ENCODE measurements at regions not wholly inside any gene's neighbourhood (a gene's known extent, or its start where the extent isn't known, plus 50 kb on each side); places are given as distances from the start of the nearest gene placed in this dataset.
"Not testable (repeated sequence)": the region's sequence is repeated elsewhere in the genome, so short reads cannot be mapped to it uniquely, and the experiment has no call there.

DNA sequence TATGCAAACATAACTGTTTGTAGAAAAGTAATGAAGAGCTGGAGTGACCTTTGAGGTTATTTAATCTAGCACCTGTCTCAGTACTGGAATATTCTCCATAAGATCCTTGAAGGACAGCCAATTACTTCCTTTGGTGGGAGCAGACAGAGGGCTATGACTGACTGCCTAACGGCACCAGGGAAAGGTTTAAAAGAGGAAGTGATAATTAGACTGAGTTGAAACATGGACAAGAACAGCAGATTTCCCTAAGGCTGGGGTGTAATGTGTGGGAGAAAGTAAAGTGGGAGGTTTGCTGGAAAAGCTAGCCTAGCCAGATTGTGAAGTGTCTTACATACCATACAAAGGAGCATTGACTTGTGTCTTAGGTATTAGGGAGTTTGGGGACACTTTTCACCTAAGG is 191.3 kb upstream of the PCDH9 start:
- no peaks in the 10 kb centered on the region for H3K9me3 ChIP-seq (ENCODE audit: control insufficient read depth, insufficient read depth, low read length)
- H3K4me3 ChIP-seq (ENCODE audit: low read depth, low read length), result no peak overlapping the region
- no peaks in the 10 kb centered on the region for H3K36me3 ChIP-seq (ENCODE audit: control insufficient read depth, insufficient read depth, low read length)
- H3K4me1 ChIP-seq (ENCODE audit: control insufficient read depth, insufficient read depth, low read length), result no peaks in the 10 kb centered on the region
- no peak overlapping the region for H3K27ac ChIP-seq (ENCODE audit: low read depth, low read length)
- H3K27me3 ChIP-seq (ENCODE audit: control insufficient read depth, insufficient read depth, low read length), result no peaks in the 10 kb centered on the region
- H3K9ac ChIP-seq (ENCODE audit: low read depth, low read length), result no peak overlapping the region

GRCh38 chr13:67416047-67416925 is 186.2 kb upstream of the PCDH9 start:
- no peaks in the 10 kb centered on the region for H3K4me1 ChIP-seq (ENCODE audit: control insufficient read depth, insufficient read depth, low read length)
- H3K9me3 ChIP-seq (ENCODE audit: control insufficient read depth, insufficient read depth, low read length), result no peaks in the 10 kb centered on the region
- H3K36me3 ChIP-seq (ENCODE audit: control insufficient read depth, insufficient read depth, low read length), result no peaks in the 10 kb centered on the region
- no peak overlapping the region for H3K4me3 ChIP-seq (ENCODE audit: low read depth, low read length)
- H3K27ac ChIP-seq (ENCODE audit: low read depth, low read length), result no peak overlapping the region
- no peaks in the 10 kb centered on the region; the same call in 1 of the 2 replicates for H3K27me3 ChIP-seq (ENCODE audit: control insufficient read depth, insufficient read depth, low read length)
- H3K9ac ChIP-seq (ENCODE audit: low read depth, low read length), result no peak overlapping the region

DNA sequence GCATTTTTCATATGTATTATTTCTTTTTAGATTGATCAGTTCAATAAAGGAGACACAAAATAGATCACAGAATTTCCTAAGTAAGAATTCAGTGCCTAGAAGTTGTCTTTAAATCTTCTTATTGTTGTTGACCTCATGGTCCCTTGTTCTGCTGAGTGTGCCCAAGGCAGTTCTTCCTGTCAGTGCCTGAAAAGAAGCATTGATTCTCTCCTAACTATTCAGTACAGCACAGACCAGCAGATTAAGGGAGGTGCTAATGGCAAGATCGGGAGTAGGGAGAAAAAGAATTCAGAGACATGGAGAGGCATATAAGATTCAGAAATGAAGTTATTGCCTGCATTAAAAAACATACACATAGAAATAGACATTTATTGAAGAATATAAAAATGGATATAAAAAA is 180.5 kb upstream of the PCDH9 start:
- Histone ChIP-seq H3K9ac (ENCODE audit: low read depth, low read length) (no peak overlapping the region), H3K9me3 (ENCODE audit: control insufficient read depth, insufficient read depth, low read length) (no peaks in the 10 kb centered on the region), H3K27ac (ENCODE audit: low read depth, low read length) (no peak overlapping the region), H3K36me3 (ENCODE audit: control insufficient read depth, insufficient read depth, low read length) (no peaks in the 10 kb centered on the region), H3K4me1 (ENCODE audit: control insufficient read depth, insufficient read depth, low read length) (peaks cover 5% of the 10 kb centered on the region), H3K4me3 (ENCODE audit: low read depth, low read length) (no peak overlapping the region), H3K27me3 (ENCODE audit: control insufficient read depth, insufficient read depth, low read length) (no peaks in the 10 kb centered on the region; the same call in 1 of the 2 replicates)

DNA sequence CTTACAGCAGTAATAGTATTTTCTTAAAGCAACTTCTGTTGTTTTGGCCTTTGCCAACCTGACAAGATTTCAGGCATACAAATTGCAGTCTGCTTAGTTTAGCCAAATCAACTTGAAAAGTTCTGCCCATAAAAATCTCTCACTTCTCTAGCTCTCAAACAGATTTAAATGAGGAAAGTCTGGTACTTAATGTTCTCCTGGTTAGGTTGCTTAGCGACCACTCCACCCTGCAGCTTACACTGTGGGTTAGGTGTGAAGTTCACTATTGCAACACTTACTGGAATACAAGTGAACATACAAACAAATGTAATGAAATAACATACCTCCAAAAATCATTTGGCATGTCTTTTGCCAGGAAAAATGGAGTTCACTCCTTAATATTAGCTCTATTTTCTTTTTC is 178.7 kb upstream of the PCDH9 start:
- H3K27ac ChIP-seq (ENCODE audit: low read depth, low read length), result no peak overlapping the region
- H3K9me3 ChIP-seq (ENCODE audit: control insufficient read depth, insufficient read depth, low read length), result no peaks in the 10 kb centered on the region
- H3K4me1 ChIP-seq (ENCODE audit: control insufficient read depth, insufficient read depth, low read length), result peaks cover 5% of the 10 kb centered on the region
- no peaks in the 10 kb centered on the region for H3K36me3 ChIP-seq (ENCODE audit: control insufficient read depth, insufficient read depth, low read length)
- H3K27me3 ChIP-seq (ENCODE audit: control insufficient read depth, insufficient read depth, low read length), result no peaks in the 10 kb centered on the region
- H3K4me3 ChIP-seq (ENCODE audit: low read depth, low read length), result no peak overlapping the region
- no peak overlapping the region for H3K9ac ChIP-seq (ENCODE audit: low read depth, low read length)

- Histone ChIP-seq H3K4me3 (ENCODE audit: low read depth, low read length) (no peak overlapping the region), H3K4me1 (ENCODE audit: control insufficient read depth, insufficient read depth, low read length) (no peaks in the 10 kb centered on the region), H3K9ac (ENCODE audit: low read depth, low read length) (no peak overlapping the region), H3K27me3 (ENCODE audit: control insufficient read depth, insufficient read depth, low read length) (no peaks in the 10 kb centered on the region), H3K27ac (ENCODE audit: low read depth, low read length) (no peak overlapping the region), H3K36me3 (ENCODE audit: control insufficient read depth, insufficient read depth, low read length) (no peaks in the 10 kb centered on the region), H3K9me3 (ENCODE audit: control insufficient read depth, insufficient read depth, low read length) (no peaks in the 10 kb centered on the region)
Observed at GRCh38 chr13:67402546-67402945, 172.4 kb upstream of the PCDH9 start.

DNA sequence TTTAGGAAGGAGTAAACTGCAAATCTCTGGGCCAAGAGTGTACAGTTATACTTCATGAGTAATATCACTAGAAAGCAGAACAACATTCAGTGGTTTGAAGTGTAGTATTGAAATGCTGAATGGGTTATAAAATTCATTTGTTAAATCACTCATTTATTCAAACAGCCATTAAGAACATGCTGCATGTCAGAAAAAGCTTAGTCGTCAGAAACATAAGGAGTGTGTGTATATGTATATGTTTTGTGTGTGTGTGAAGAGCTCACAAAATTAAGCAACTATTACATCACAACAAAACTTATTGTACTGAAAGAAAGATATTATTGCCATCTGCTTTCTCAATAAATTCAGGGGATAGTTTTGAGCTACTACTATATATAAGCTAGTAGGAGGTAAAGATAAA is 165.4 kb upstream of the PCDH9 start:
- Histone ChIP-seq H3K4me1 (ENCODE audit: control insufficient read depth, insufficient read depth, low read length) (no peaks in the 10 kb centered on the region), H3K4me3 (ENCODE audit: low read depth, low read length) (no peak overlapping the region), H3K27ac (ENCODE audit: low read depth, low read length) (no peak overlapping the region), H3K9me3 (ENCODE audit: control insufficient read depth, insufficient read depth, low read length) (no peaks in the 10 kb centered on the region), H3K27me3 (ENCODE audit: control insufficient read depth, insufficient read depth, low read length) (no peaks in the 10 kb centered on the region), H3K36me3 (ENCODE audit: control insufficient read depth, insufficient read depth, low read length) (no peaks in the 10 kb centered on the region), H3K9ac (ENCODE audit: low read depth, low read length) (no peak overlapping the region)

DNA sequence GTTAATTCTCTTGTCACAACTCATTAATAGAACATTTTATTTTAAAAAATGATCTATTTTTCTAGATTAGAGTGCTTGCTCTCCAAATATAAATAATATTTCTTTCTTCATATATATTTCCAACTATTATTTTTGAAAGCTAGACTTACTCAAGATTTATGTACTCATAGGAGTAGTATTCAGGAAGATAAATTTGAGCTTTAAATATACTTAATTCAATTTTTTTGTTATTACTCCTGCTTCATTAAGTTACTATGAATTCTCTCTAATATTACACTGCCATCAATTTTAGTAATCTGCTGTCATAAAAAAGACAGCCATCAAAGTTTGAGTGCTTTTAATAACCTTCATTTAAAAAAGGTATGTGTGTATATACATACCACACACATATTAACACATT is 161.9 kb upstream of the PCDH9 start:
- no peaks in the 10 kb centered on the region for H3K36me3 ChIP-seq (ENCODE audit: control insufficient read depth, insufficient read depth, low read length)
- no peak overlapping the region for H3K27ac ChIP-seq (ENCODE audit: low read depth, low read length)
- H3K4me1 ChIP-seq (ENCODE audit: control insufficient read depth, insufficient read depth, low read length), result no peaks in the 10 kb centered on the region
- no peak overlapping the region for H3K4me3 ChIP-seq (ENCODE audit: low read depth, low read length)
- H3K9me3 ChIP-seq (ENCODE audit: control insufficient read depth, insufficient read depth, low read length), result no peaks in the 10 kb centered on the region
- H3K27me3 ChIP-seq (ENCODE audit: control insufficient read depth, insufficient read depth, low read length), result no peaks in the 10 kb centered on the region
- H3K9ac ChIP-seq (ENCODE audit: low read depth, low read length), result no peak overlapping the region

GRCh38 chr13:67390462-67391086 is 160.4 kb upstream of the PCDH9 start:
- no peaks in the 10 kb centered on the region for H3K36me3 ChIP-seq (ENCODE audit: control insufficient read depth, insufficient read depth, low read length)

GRCh38 chr13:67389171-67389570 is 159.0 kb upstream of the PCDH9 start:
- H3K4me1 ChIP-seq (ENCODE audit: control insufficient read depth, insufficient read depth, low read length), result no peaks in the 10 kb centered on the region
- H3K27me3 ChIP-seq (ENCODE audit: control insufficient read depth, insufficient read depth, low read length), result no peaks in the 10 kb centered on the region
- H3K9ac ChIP-seq (ENCODE audit: low read depth, low read length), result no peak overlapping the region
- no peaks in the 10 kb centered on the region for H3K36me3 ChIP-seq (ENCODE audit: control insufficient read depth, insufficient read depth, low read length)
- no peak overlapping the region for H3K27ac ChIP-seq (ENCODE audit: low read depth, low read length)
- H3K9me3 ChIP-seq (ENCODE audit: control insufficient read depth, insufficient read depth, low read length), result no peaks in the 10 kb centered on the region
- no peak overlapping the region for H3K4me3 ChIP-seq (ENCODE audit: low read depth, low read length)

More at GRCh38 chr13:67390462-67391086, 160.4 kb upstream of the PCDH9 start:
- H3K9me3 ChIP-seq (ENCODE audit: control insufficient read depth, insufficient read depth, low read length), result no peaks in the 10 kb centered on the region
- no peak overlapping the region for H3K9ac ChIP-seq (ENCODE audit: low read depth, low read length)
- H3K4me3 ChIP-seq (ENCODE audit: low read depth, low read length), result no peak overlapping the region
- H3K4me1 ChIP-seq (ENCODE audit: control insufficient read depth, insufficient read depth, low read length), result no peaks in the 10 kb centered on the region
- no peaks in the 10 kb centered on the region for H3K27me3 ChIP-seq (ENCODE audit: control insufficient read depth, insufficient read depth, low read length)
- H3K27ac ChIP-seq (ENCODE audit: low read depth, low read length), result no peak overlapping the region

GRCh38 chr13:67383109-67383757 is 153.1 kb upstream of the PCDH9 start:
- H3K4me1 ChIP-seq (ENCODE audit: control insufficient read depth, insufficient read depth, low read length), result peaks cover 20% of the 10 kb centered on the region
- not testable (repeated sequence) for H3K27me3 ChIP-seq (ENCODE audit: control insufficient read depth, insufficient read depth, low read length); H3K36me3 ChIP-seq (ENCODE audit: control insufficient read depth, insufficient read depth, low read length); H3K9ac ChIP-seq (ENCODE audit: low read depth, low read length); H3K9me3 ChIP-seq (ENCODE audit: control insufficient read depth, insufficient read depth, low read length); H3K27ac ChIP-seq (ENCODE audit: low read depth, low read length); H3K4me3 ChIP-seq (ENCODE audit: low read depth, low read length)

- Histone ChIP-seq H3K4me3 (ENCODE audit: low read depth, low read length) (no peak overlapping the region), H3K27ac (ENCODE audit: low read depth, low read length) (no peak overlapping the region), H3K9me3 (ENCODE audit: control insufficient read depth, insufficient read depth, low read length) (no peaks in the 10 kb centered on the region), H3K27me3 (ENCODE audit: control insufficient read depth, insufficient read depth, low read length) (no peaks in the 10 kb centered on the region), H3K36me3 (ENCODE audit: control insufficient read depth, insufficient read depth, low read length) (no peaks in the 10 kb centered on the region), H3K4me1 (ENCODE audit: control insufficient read depth, insufficient read depth, low read length) (peaks cover 18% of the 10 kb centered on the region), H3K9ac (ENCODE audit: low read depth, low read length) (no peak overlapping the region)
Observed at GRCh38 chr13:67377919-67378318, 147.8 kb upstream of the PCDH9 start.

Data from HUES48 (cell line).